Kidney (tissue), 13 donors: ENCODE measurements at regions not wholly inside any gene's neighbourhood (a gene's known extent, or its start where the extent isn't known, plus 50 kb on each side); places are given as distances from the start of the nearest gene placed in this dataset.

Experiments used
- DNase-seq, 5 donors: peaks; one replicate each; pipeline ENCODE4 v3.0.0-alpha.2; 2013 to 2020
- FAIRE-seq: peaks from 2 replicates; lab custom pipeline; 2012; peaks lifted over from hg19 to GRCh38; lab: Jason Lieb, UNC
- H3K27ac ChIP-seq, 2 donors: one replicate each; pipeline ENCODE4 v1.7.0; 2013; ENCODE audit warnings: low read depth in 2 of 2, low read length in 2 of 2, inconsistent platforms in 1 of 2
- H3K27me3 ChIP-seq: one replicate; pipeline ENCODE4 v1.7.1; 2013; ENCODE audit warnings: low read length, inconsistent platforms; ENCODE audit not compliant: control insufficient read depth, insufficient read depth
- H3K36me3 ChIP-seq, 3 donors: one replicate each; pipeline versions ENCODE4 v1.7.0 to v1.7.1; 2013; ENCODE audit warnings: low read length in 3 of 3, control low read depth in 1 of 3, inconsistent platforms in 1 of 3; ENCODE audit not compliant: insufficient read depth in 3 of 3, control insufficient read depth in 2 of 3
- H3K4me1 ChIP-seq, 3 donors: one replicate each; pipeline versions ENCODE4 v1.7.0 to v1.7.1; 2013; ENCODE audit warnings: low read length in 3 of 3, inconsistent platforms in 1 of 3, low read depth in 1 of 3; ENCODE audit not compliant: control insufficient read depth in 2 of 3, insufficient read depth in 2 of 3
- H3K4me3 ChIP-seq, 3 donors: one replicate each; pipeline versions ENCODE4 v1.7.0 to v1.8.1; 2013; ENCODE audit warnings: low read length in 3 of 3, control low read depth in 1 of 3, inconsistent platforms in 1 of 3
- H3K9ac ChIP-seq, 3 donors: one replicate each; pipeline versions ENCODE4 v1.7.0 to v1.7.1; 2013; ENCODE audit warnings: low read length in 3 of 3, control low read depth in 1 of 3, inconsistent platforms in 1 of 3
- H3K9me3 ChIP-seq, 3 donors: one replicate each; pipeline versions ENCODE4 v1.7.0 to v1.7.1; 2013; ENCODE audit warnings: low read length in 3 of 3, control low read depth in 1 of 3, inconsistent platforms in 1 of 3; ENCODE audit not compliant: control insufficient read depth in 2 of 3, insufficient read depth in 1 of 3
- CTCF ChIP-seq: IDR thresholded peaks from 3 replicates; pipeline ENCODE4 v1.5.1; 2012; ENCODE audit warnings: mild to moderate bottlenecking, moderate library complexity, borderline replicate concordance; ENCODE audit not compliant: insufficient read depth; ENCODE audit errors: extremely low read depth
- intact Hi-C: fragments of 100-400 bp; cut with DNase I; formaldehyde crosslinking; loops from one replicate; pipeline ENCODE4 v1.11.1; 2022
- donor health status: control.
- donor health status: control.
- donor health status: control.
- donor health status: control.
- donor health status: control.
- donor health status: DM: yes; HTN: yes; CAD: no.
- donor health status: Normal renal cell carcinoma (clear cell type).

GRCh38 chr2:198968545-198968944 is 489.2 kb downstream of the SATB2 start:
- H3K27ac ChIP-seq, result no peak overlapping the region
- no peaks in the 10 kb centered on the region for H3K27me3 ChIP-seq
- intact Hi-C loops, result no loop called here
- peak overlapping the region in 1 of 3 donors; percentile 13 for H3K4me3 ChIP-seq
- no peaks in the 10 kb centered on the region for H3K36me3 ChIP-seq
- no peaks in the 10 kb centered on the region for H3K9me3 ChIP-seq
- peaks cover 0 to 14% (median 0%) of the 10 kb centered on the region in 3 donors for H3K4me1 ChIP-seq
- H3K9ac ChIP-seq, result no peak overlapping the region
- peak; percentile 35 for FAIRE-seq
- DNase-seq, result peak in 1 of 5 donors; percentile 21
- no peak for TF ChIP-seq CTCF

- Histone ChIP-seq H3K9me3 (no peaks in the 10 kb centered on the region), H3K27me3 (no peaks in the 10 kb centered on the region), H3K27ac (no peak overlapping the region), H3K9ac (no peak overlapping the region), H3K36me3 (no peaks in the 10 kb centered on the region), H3K4me3 (no peak overlapping the region), H3K4me1 (peaks cover 0 to 14% (median 0%) of the 10 kb centered on the region in 3 donors)
- FAIRE-seq (no peak), DNase-seq (no peak)
- no peak for TF ChIP-seq CTCF
- intact Hi-C loops, result no loop called here
Measured at GRCh38 chr2:198966269-198966668, 491.5 kb downstream of the SATB2 start.

- Histone ChIP-seq H3K36me3 (no peaks in the 10 kb centered on the region), H3K27ac (no peak overlapping the region), H3K4me3 (no peak overlapping the region), H3K9ac (no peak overlapping the region), H3K9me3 (no peaks in the 10 kb centered on the region), H3K4me1 (peaks cover 0 to 2% (median 0%) of the 10 kb centered on the region in 3 donors), H3K27me3 (no peaks in the 10 kb centered on the region)
- FAIRE-seq (no peak), DNase-seq (no peak)
- intact Hi-C loops, result no loop called here
- TF ChIP-seq CTCF, result no peak
Measured at GRCh38 chr2:198961547-198961946, 496.2 kb downstream of the SATB2 start.

- FAIRE-seq, result no peak
Measured at GRCh38 chr2:198957181-198957580, 500.6 kb downstream of the SATB2 start.

More at GRCh38 chr2:198957181-198957580, 500.6 kb downstream of the SATB2 start:
- H3K4me1 ChIP-seq, result no peaks in the 10 kb centered on the region
- no peaks in the 10 kb centered on the region for H3K36me3 ChIP-seq
- no peak overlapping the region for H3K4me3 ChIP-seq
- H3K27me3 ChIP-seq, result no peaks in the 10 kb centered on the region
- no peak for DNase-seq
- no peaks in the 10 kb centered on the region for H3K9me3 ChIP-seq
- intact Hi-C loops, result no loop called here
- no peak overlapping the region for H3K9ac ChIP-seq
- TF ChIP-seq CTCF, result no peak
- no peak overlapping the region for H3K27ac ChIP-seq
